Activated effector memory CD4-positive, alpha-beta T cell treated with anti-CD3 and anti-CD28 coated beads, Interleukin-2, amount 50 U/mL, for 16 hours (primary cell): ENCODE measurements at regions not wholly inside any gene's neighbourhood (a gene's known extent, or its start where the extent isn't known, plus 50 kb on each side); places are given as distances from the start of the nearest gene placed in this dataset.

Experiments
- DNase-seq: peaks from one replicate; pipeline ENCODE4 v3.0.0-alpha.2; 2020

GRCh38 chr12:93181409-93181965, 196.2 kb upstream of the NUDT4 start:
- no peak for DNase-seq

DNA sequence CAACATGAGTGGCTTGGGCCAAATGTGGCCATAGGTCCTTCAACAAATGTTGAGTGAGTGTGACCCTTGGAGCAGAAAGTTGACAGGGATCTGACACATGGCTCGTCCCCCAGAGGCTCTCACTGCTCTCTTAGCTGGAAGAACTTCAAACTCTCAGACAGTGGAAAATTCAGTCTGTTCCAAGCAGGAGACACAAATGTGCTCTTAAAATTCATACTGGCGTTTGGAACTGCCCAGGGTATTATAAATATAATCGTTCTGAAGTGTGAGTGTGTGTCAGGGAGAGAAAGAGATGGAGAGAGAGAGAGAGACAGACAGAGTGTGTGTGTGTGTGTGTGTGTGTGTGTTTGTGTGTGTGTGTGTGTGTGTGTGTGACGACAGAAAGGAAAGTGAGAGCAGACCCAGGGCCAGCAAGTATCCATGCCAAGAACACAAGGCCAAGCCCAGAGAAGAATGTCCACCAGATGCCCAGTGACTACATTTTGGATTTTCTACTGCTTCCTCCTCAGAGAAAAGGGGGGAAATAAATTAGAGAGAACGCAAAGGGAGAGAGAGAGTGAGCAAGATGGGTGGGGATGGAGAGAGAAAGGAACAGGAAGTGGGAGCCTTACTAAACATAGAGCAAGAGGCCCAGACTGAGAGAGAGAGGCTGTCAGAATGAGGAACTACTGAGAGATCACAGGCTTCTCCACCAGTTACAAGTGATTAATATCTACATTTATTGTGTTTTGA, 193.6 kb upstream of the NUDT4 start:
- DNase-seq, result no peak

- DNase-seq, result no peak
Observed at GRCh38 chr12:93184672-93185368, 192.9 kb upstream of the NUDT4 start.

DNA sequence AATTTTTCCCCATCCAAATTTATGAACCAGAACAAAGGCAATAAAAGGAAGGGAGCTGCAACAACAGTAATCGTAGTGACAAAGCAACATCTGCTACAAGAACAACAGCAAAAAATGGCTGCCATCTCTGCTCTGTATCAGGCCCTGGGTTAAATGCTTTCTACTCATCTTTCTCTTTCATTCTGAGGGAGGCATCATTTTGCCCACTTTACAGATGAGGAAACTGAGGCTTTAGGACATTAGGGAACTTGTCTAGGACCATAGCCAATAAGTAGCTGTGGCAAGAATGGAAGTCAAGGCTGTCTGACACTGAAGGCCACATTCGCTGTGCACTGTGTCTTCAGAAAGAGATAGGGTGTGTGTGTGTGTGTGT, 192.4 kb upstream of the NUDT4 start:
- no peak for DNase-seq

DNA sequence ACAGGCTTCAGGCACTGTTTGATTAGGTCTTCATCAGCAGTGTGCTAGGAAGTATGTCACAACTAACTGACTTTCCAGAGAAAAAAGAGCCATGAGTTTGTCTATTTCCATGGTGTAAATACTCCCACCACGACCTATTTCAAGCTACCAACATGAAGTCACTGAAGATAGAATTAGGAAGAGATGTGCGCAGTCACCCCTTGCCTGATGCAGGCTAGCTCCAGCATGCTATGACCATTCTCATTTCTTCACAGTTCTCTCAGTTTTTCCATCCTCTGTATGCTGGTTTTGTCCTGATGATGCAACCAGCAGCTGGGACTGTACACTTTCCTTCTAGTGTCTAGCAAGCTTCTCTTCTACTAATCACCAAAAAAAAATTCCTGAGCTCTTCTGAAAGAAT, 191.6 kb upstream of the NUDT4 start:
- DNase-seq, result no peak

DNA sequence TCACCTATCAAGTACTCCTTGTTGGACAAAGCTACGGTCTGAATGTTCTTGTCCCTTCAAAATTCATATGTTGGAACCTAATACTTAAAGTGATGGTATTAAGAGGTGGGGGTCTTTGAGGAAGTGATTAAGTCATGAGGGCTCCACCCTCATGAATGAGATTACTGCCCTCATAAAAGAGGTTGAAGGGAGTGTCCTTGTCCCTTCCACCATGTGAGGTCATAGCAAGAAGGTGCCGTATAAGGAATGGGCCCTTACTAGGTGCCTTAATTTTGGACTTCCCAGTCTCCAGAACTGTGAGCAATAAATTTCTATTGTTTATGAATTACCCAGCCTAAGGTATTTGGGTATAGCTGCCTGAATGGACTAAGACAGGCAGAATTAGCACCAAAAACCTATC, 191.1 kb upstream of the NUDT4 start:
- DNase-seq, result no peak

GRCh38 chr12:93191423-93191822, 186.3 kb upstream of the NUDT4 start:
- no peak for DNase-seq

GRCh38 chr12:93191956-93192355, 185.8 kb upstream of the NUDT4 start:
- DNase-seq, result no peak

DNA sequence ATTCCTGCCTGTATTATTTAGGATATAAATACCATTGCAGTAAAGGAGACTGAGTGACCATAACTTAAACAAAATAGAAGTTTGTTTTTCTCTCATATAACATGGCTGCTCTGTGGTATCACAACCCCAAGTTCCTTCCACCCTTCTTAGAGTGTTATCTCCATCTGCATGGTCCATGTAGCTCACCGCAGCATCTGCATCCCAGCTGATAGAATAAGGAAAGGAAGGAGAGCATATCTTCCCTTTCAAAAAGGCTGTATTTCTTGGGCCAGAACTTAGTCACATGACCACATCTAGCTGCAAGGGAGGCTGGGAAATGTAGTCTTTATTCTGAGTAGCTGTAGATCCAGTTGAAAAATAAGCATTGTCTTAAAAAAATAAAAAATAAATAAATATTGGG, 184.8 kb upstream of the NUDT4 start:
- no peak for DNase-seq

DNA sequence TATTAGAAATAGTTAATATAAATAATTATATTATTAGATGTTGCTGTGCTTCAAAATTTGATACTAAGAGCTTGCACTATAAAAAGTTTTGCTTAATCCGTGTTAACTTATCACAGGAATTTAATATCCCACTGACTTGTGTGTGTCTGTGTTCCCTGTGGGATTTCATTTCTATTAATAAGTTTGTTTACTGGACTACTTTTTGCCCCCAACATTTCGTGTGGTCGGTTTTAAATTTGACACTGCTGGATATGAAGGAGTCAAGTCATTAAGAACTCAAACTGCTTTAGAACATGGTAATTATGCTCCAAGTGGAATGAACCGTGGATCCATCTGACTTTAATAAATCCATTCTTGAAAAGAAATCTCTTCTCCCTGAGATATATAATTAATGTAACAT, 182.2 kb upstream of the NUDT4 start:
- DNase-seq, result no peak

DNA sequence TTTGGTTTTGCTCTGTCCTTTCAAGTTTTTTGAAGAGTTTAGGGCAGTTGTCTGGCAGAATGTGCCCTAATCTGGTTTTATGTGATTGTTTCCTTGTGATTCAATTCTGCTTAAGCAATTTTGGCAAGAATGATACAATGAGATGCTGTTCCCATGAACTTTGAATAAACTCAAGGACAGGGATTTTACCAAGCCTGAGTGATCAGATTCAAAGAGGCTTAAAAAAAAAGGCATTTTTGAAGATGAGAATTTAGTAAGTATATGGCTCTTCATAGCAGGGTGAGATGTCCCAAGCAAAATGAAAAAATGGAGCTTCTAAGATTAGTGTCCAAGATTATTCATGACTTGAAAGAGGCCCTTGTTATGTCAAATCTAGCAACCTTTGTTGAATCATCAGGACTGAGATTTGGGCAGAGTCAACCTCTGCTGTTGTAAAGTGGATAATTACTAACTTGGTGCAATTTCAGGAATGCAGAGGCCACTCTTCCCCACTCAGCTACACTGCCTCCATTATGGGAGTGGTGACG, 180.6 kb upstream of the NUDT4 start:
- no peak for DNase-seq

DNA sequence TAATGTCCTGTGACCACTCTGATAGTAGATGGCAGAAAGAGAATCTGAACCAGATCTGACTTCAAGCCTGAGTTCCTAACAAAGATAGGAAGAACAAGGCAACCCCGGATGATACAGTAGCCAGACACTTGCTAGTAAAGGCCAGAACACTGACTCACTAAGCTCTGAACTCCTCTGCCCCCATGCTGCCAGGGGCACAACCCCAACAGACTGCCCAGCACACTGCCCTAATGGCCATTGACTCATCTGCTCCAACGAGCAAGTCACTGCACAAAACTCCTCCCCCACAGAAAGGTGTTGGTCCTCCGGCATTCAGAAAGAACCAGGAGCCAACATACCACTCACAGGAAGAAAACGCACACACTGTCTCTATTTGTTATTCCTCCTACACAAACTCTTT, 179.6 kb upstream of the NUDT4 start:
- DNase-seq, result no peak

DNA sequence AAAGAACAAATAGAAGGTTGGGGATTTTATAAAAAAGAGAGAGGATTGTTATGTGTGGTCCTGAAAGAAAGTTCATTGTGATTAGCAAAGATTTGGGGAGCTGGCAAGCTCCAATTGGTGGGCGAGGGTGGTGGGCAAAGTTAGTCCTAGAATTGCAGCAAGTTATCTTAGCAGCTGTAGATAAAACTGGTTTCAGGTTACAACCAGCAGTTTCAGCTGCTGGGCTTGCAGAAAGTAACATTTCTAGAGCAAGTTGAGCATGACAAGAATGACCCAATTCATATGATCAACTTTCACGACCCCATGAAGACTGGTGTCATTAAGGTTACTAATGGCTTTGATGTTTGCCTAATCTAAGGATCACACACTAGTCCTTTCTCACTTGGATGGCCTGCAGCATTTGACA, 177.9 kb upstream of the NUDT4 start:
- DNase-seq, result no peak

DNA sequence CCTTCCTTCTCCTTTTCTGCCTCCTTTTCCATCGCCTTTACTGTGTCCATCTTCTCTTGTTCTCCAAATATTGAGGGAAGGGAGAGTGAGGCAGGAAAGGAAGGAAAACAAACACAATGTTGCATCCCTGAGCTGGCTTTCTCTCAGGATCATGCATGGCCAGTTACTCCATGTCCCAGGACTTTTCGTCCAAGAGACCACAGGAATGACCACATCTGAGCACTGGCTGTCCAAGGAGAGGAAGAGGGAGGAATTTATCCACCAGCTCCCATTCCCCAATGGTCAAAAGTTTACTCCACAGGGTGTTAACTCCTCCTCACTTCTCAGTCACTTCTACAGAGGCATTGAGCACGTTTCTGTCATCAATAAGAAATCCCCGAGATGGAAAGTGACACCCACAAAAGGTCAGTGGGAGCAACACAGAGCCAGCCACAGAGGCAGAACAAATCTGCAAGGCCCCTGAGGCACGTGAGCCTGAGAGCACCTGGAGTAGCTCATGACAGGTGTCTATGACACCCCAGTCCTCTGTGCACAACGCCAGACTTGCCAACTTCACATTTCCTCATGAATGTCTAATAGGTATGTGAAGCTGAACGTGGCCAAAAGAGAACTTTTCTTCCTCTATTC, 177.3 kb upstream of the NUDT4 start:
- no peak for DNase-seq

GRCh38 chr12:93201990-93202389, 175.7 kb upstream of the NUDT4 start:
- DNase-seq, result no peak

GRCh38 chr12:93202688-93203087, 175.0 kb upstream of the NUDT4 start:
- DNase-seq, result no peak

- no peak for DNase-seq
Observed at GRCh38 chr12:93203361-93203760, 174.4 kb upstream of the NUDT4 start.

GRCh38 chr12:93204896-93205295, 172.8 kb upstream of the NUDT4 start:
- DNase-seq, result no peak

DNA sequence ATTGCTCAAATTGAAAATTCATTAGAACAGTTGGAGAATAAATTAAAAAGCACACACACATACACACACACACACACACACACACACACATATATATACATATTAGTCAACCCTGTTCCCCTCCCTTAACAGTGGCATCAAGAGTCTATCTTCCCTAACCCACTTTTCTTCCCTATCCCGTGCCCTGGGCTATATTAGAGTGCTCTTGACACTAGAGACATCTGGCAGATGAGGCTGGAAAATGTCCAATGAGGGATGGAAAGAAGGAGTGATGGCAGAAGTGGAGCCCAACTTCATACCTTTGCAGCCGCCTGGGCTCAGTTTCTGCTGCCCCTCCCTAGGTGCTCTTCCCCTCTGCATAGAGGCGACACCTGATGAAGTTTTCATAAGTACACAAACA, 172.4 kb upstream of the NUDT4 start:
- no peak for DNase-seq

DNA sequence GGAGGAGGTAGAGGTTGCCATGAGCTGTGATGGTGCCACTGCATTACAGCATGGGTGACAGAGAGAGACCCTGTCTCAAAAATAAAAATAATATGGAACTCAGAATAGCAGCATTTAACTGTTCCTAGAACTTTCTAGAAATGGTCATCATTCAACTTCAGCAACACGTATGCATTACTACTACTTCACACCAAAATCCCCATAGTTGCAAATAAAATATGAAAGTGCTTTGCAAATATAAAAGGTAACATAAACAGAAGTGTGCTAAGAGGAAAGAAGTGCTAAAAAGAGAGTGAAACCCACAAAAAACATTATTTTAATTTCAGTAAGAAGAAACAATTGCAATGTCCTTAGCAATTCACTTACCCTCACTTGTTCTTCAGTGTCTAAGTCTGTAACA, 169.7 kb upstream of the NUDT4 start:
- DNase-seq, result no peak

DNA sequence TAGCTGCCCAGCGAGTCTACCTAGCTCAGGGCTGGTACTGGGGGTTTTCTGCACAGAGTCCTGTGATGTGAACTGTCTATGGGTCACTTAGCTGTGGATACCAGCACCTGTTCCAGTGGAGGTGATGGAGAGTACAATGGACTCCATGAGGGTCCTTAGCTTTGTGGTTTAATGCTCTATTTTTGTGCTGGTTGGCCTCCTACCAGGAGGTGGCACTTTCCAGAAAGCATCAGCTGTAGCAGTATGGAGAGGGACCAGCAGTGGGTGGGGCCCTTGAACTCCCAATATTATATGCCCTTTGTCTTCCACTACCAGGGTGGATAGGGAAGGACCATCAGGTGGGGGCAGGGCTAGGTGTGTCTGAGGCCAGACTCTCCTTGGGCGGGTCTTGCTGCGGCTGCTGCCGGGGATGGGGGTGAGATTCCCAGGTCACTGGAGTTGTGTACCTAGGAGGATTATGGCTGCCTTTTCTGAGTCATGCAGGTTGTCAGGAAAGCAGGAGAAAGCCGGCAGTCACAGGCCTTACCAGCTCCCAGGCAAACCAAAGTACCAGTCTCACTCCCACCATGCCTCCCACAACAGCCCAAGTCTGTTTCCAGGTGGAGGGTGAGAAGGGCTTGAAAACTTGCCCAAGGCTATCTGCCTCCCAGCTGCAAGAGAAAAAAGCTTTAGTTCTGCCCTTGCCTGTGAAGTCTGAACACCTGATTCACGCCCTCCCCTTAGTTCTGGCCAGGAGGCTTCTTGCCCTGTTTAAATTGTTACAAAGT, 163.0 kb upstream of the NUDT4 start:
- no peak for DNase-seq

DNA sequence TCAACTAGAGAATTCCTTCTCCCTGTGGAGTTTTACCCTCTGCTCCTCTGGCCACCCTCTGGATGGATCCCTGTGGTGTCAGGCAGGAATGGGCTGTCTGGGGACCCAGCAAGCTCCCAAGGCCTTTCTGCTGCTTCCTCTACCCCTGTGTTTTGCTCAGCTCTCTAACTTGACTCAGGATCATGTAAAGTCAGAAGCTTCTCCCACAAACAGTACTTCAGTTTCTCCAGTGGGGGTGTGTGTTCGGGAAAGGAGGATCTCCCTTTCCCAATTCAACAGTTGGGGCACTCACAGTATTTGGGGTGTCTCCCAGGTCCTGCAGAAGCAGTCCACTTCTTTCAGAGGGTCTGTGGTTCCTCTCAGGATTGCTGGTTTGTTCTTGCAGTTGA, 162.4 kb upstream of the NUDT4 start:
- DNase-seq, result no peak

GRCh38 chr12:93219947-93220346, 157.8 kb upstream of the NUDT4 start:
- DNase-seq, result no peak
